GM23338 (cell line): ENCODE measurements at regions not wholly inside any gene's neighbourhood (a gene's known extent, or its start where the extent isn't known, plus 50 kb on each side); places are given as distances from the start of the nearest gene placed in this dataset.
A peak's percentile ranks its signal among the peaks of the same experiment; 100 is the strongest.
"Not testable (repeated sequence)": the region's sequence is repeated elsewhere in the genome, so short reads cannot be mapped to it uniquely, and the experiment has no call there.

ENCODE experiments used
- ATAC-seq: fragments of 200-7000 bp; cut with Tn5 transposase; 3 replicates; pipeline ENCODE4 v1.9.1; 2020
- DNase-seq: peaks from one replicate; pipeline ENCODE4 v3.0.0-alpha.2; 2015; ENCODE audit warnings: low spot score
- H2AFZ ChIP-seq: fragments of 200-600 bp; sonication (generic); 2 replicates; pipeline ENCODE4 v1.8.0; 2016; ENCODE audit warnings: antibody characterized with exemption, mild to moderate bottlenecking, moderate library complexity
- H3F3A ChIP-seq: fragments of 200-600 bp; sonication (generic); replicated peaks from 2 replicates; pipeline ENCODE4 v1.8.0; 2017; ENCODE audit warnings: antibody characterized with exemption, mixed run types, low read depth
- H3K27ac ChIP-seq: fragments of 200-600 bp; sonication (generic); 2 replicates; pipeline ENCODE4 v1.6.1; 2016; ENCODE audit warnings: low read depth
- H3K27me3 ChIP-seq: fragments of 200-600 bp; sonication (generic); 2 replicates; pipeline ENCODE4 v1.8.0; 2016; ENCODE audit warnings: mild to moderate bottlenecking, mixed run types, moderate library complexity; ENCODE audit not compliant: insufficient read depth
- H3K36me3 ChIP-seq: fragments of 200-600 bp; sonication (generic); 2 replicates; pipeline ENCODE4 v1.8.0; 2016; ENCODE audit warnings: mild to moderate bottlenecking; ENCODE audit not compliant: insufficient read depth
- H3K4me1 ChIP-seq: fragments of 200-600 bp; sonication (generic); 2 replicates; pipeline ENCODE4 v1.8.0; 2016; ENCODE audit warnings: mild to moderate bottlenecking, moderate library complexity; ENCODE audit not compliant: insufficient read depth
- H3K4me2 ChIP-seq: fragments of 200-600 bp; sonication (generic); 2 replicates; pipeline ENCODE4 v1.7.1; 2017; ENCODE audit warnings: mixed run types
- H3K4me3 ChIP-seq: fragments of 200-600 bp; sonication (generic); 2 replicates; pipeline ENCODE4 v1.6.1; 2016; ENCODE audit warnings: mixed run types
- H3K79me2 ChIP-seq: fragments of 200-600 bp; sonication (generic); replicated peaks from 2 replicates; pipeline ENCODE4 v1.8.0; 2017; ENCODE audit warnings: mild to moderate bottlenecking; ENCODE audit not compliant: insufficient read depth
- H3K9me2 ChIP-seq: fragments of 200-600 bp; sonication (generic); 2 replicates; pipeline ENCODE4 v1.8.0; 2017; ENCODE audit not compliant: insufficient read depth
- H4K20me1 ChIP-seq: fragments of 200-600 bp; sonication (generic); replicated peaks from 2 replicates; pipeline ENCODE4 v1.8.0; 2017; ENCODE audit warnings: mild to moderate bottlenecking; ENCODE audit not compliant: insufficient read depth
- H3K27ac Mint-ChIP-seq: 2 replicates; pipeline ENCODE4 v1.8.0; 2020; ENCODE audit warnings: inconsistent platforms, mild to moderate bottlenecking, moderate library complexity, mixed read lengths
- H3K27me3 Mint-ChIP-seq: 3 replicates; pipeline ENCODE4 v1.8.0; 2022; ENCODE audit warnings: low read depth, mild to moderate bottlenecking, moderate library complexity, mixed read lengths, inconsistent platforms; ENCODE audit not compliant: insufficient read depth, poor library complexity
- H3K36me3 Mint-ChIP-seq: 3 replicates; pipeline ENCODE4 v1.8.0; 2021; ENCODE audit warnings: low read depth, mild to moderate bottlenecking, inconsistent platforms, moderate library complexity, mixed read lengths
- H3K4me1 Mint-ChIP-seq: 3 replicates; pipeline ENCODE4 v1.8.0; 2020; ENCODE audit warnings: mild to moderate bottlenecking, inconsistent platforms, mixed read lengths
- H3K4me3 Mint-ChIP-seq: 3 replicates; pipeline ENCODE4 v1.8.0; 2021; ENCODE audit warnings: moderate library complexity, mild to moderate bottlenecking, inconsistent platforms, mixed read lengths
- H3K9me3 Mint-ChIP-seq: 3 replicates; pipeline ENCODE4 v1.8.0; 2020; ENCODE audit warnings: moderate library complexity, mild to moderate bottlenecking, inconsistent platforms, mixed read lengths
- CREB1 ChIP-seq: fragments of 250-450 bp; sonication (Bioruptor Pico); IDR thresholded peaks from 2 replicates; pipeline ENCODE4 v1.5.0; 2020; ENCODE audit warnings: low read depth, mild to moderate bottlenecking, moderate library complexity
- CTCF ChIP-seq, 2 experiments: fragments of 200-600 bp in 1 of 2; sonication (generic) in 1 of 2; conservative IDR thresholded peaks; 2 replicates each; pipeline versions ENCODE4 v1.5.1 to v1.6.1; 2016 to 2017; ENCODE audit warnings: antibody characterized with exemption in 2 of 2, low read depth in 2 of 2, mild to moderate bottlenecking in 2 of 2, moderate library complexity in 1 of 2
- ETS1 ChIP-seq: IDR thresholded peaks from 2 replicates; pipeline ENCODE4 v1.6.1; 2016; ENCODE audit warnings: antibody characterized with exemption
- JUNB ChIP-seq: IDR thresholded peaks from one replicate; pipeline ENCODE4 v1.6.1; 2016; ENCODE audit warnings: antibody characterized with exemption; ENCODE audit not compliant: unreplicated experiment
- ZNF114 ChIP-seq: fragments of 250-450 bp; sonication (Bioruptor Pico); IDR thresholded peaks from 2 replicates; pipeline ENCODE4 v1.5.0; 2020; ENCODE audit warnings: mild to moderate bottlenecking, moderate library complexity
- ZNF331 ChIP-seq: fragments of 250-450 bp; sonication (Bioruptor Pico); IDR thresholded peaks from 2 replicates; pipeline ENCODE4 v1.5.0; 2020; ENCODE audit warnings: low read depth, mild to moderate bottlenecking, moderate library complexity
- ZNF462 ChIP-seq: fragments of 250-450 bp; sonication (Bioruptor Pico); IDR thresholded peaks from 2 replicates; pipeline ENCODE4 v1.5.0; 2020; ENCODE audit warnings: mild to moderate bottlenecking, moderate library complexity

GRCh38 chr7:106567204-106568001 lies 93.6 kb downstream of the CCDC71L start:
- H3K27me3 ChIP-seq, H3K4me1 ChIP-seq, H3K27ac ChIP-seq, H3K4me3 ChIP-seq, H3K4me2 ChIP-seq, H3F3A ChIP-seq, H3K36me3 ChIP-seq, DNase-seq, H4K20me1 ChIP-seq, ATAC-seq, H3K27me3 Mint-ChIP-seq, H3K79me2 ChIP-seq, H3K4me3 Mint-ChIP-seq: not testable (repeated sequence)
- peaks cover 18% of the 10 kb centered on the region for H3K9me2 ChIP-seq
- peaks cover 14% of the 10 kb centered on the region for H3K9me3 Mint-ChIP-seq
- H3K36me3 Mint-ChIP-seq: peaks cover 16% of the 10 kb centered on the region
- H3K4me1 Mint-ChIP-seq: peaks cover 10% of the 10 kb centered on the region
- H3K27ac Mint-ChIP-seq: peak overlapping the region; percentile 25; the same call in 1 of the 2 replicates
- 0 out of 2 replicates have a peak overlapping the region, but pooled peaks have one; percentile 85 for H2AFZ ChIP-seq

GRCh38 chr7:106566672-106567071 lies 94.3 kb downstream of the CCDC71L start:
- Mint-ChIP-seq H3K4me3 (no peak overlapping the region), H3K27ac (no peak overlapping the region), H3K9me3 (peaks cover 14% of the 10 kb centered on the region), H3K36me3 (peaks cover 16% of the 10 kb centered on the region), H3K4me1 (peaks cover 10% of the 10 kb centered on the region), H3K27me3 (peaks cover 3% of the 10 kb centered on the region)
- no peak overlapping the region for H2AFZ ChIP-seq
- DNase-seq: no peak
- TF ChIP-seq ETS1 (no peak), ZNF114 (CRISPR knock-in tag) (no peak), CTCF (conservative IDR thresholded peaks at IDR 0.05; ENCODE audit: low read depth in 2 of 2) (no peak)
- peaks cover 18% of the 10 kb centered on the region for H3K9me2 ChIP-seq
- no peak for ATAC-seq
- peaks cover 5% of the 10 kb centered on the region; the same call in 1 of the 2 replicates for H3K4me1 ChIP-seq
- H3K4me3 ChIP-seq: no peak overlapping the region
- H3F3A ChIP-seq: no peaks in the 10 kb centered on the region
- no peaks in the 10 kb centered on the region for H3K36me3 ChIP-seq
- no peak overlapping the region for H3K4me2 ChIP-seq
- H3K27ac ChIP-seq: no peak overlapping the region
- no peaks in the 10 kb centered on the region for H4K20me1 ChIP-seq
- no peaks in the 10 kb centered on the region for H3K27me3 ChIP-seq
- no peaks in the 10 kb centered on the region for H3K79me2 ChIP-seq

- Mint-ChIP-seq H3K4me3 (no peak overlapping the region), H3K9me3 (peaks cover 14% of the 10 kb centered on the region), H3K27ac (no peak overlapping the region), H3K36me3 (peaks cover 16% of the 10 kb centered on the region), H3K27me3 (peaks cover 3% of the 10 kb centered on the region), H3K4me1 (peaks cover 10% of the 10 kb centered on the region)
- H2AFZ ChIP-seq: no peak overlapping the region
- H3K4me3 ChIP-seq: no peak overlapping the region
- H4K20me1 ChIP-seq: no peaks in the 10 kb centered on the region
- no peaks in the 10 kb centered on the region for H3K36me3 ChIP-seq
- H3K4me1 ChIP-seq: peaks cover 5% of the 10 kb centered on the region; the same call in 1 of the 2 replicates
- no peak overlapping the region for H3K27ac ChIP-seq
- no peak for DNase-seq
- no peak for ATAC-seq
- no peak overlapping the region for H3K4me2 ChIP-seq
- peaks cover 18% of the 10 kb centered on the region for H3K9me2 ChIP-seq
- H3K27me3 ChIP-seq: no peaks in the 10 kb centered on the region
- H3F3A ChIP-seq: no peaks in the 10 kb centered on the region
- no peaks in the 10 kb centered on the region for H3K79me2 ChIP-seq
- TF ChIP-seq ZNF331 (CRISPR knock-in tag) (no peak), ZNF462 (CRISPR knock-in tag) (no peak), ZNF114 (CRISPR knock-in tag) (no peak), JUNB (no peak), CREB1 (CRISPR knock-in tag) (no peak)
Observed at GRCh38 chr7:106566196-106566595, 94.8 kb downstream of the CCDC71L start.
